OCI-LY1 (cell line): ENCODE measurements at regions not wholly inside any gene's neighbourhood (a gene's known extent, or its start where the extent isn't known, plus 50 kb on each side); places are given as distances from the start of the nearest gene placed in this dataset.

ENCODE experiments used
- CTCF ChIP-seq: fragments of 200-600 bp; sonication (generic), shearing (Covaris generic); IDR thresholded peaks from 2 replicates; pipeline ENCODE4 v1.5.1; 2017; ENCODE audit warnings: mild to moderate bottlenecking, antibody characterized with exemption, low read length, moderate library complexity, mixed read lengths
- EZH2 ChIP-seq: fragments of 200-600 bp; sonication (generic), shearing (Covaris generic); IDR thresholded peaks from 2 replicates; pipeline ENCODE4 v1.8.0; 2017; ENCODE audit warnings: borderline replicate concordance, mixed run types, mild to moderate bottlenecking, antibody characterized with exemption, low read length, moderate library complexity, mixed read lengths

GRCh38 chr2:6605836-6606505, 259.7 kb downstream of the CMPK2 start:
- TF ChIP-seq CTCF: no peak
- TF ChIP-seq EZH2: no peak
